Renal cortical epithelial cell (primary cell): ENCODE measurements at regions not wholly inside any gene's neighbourhood (a gene's known extent, or its start where the extent isn't known, plus 50 kb on each side); places are given as distances from the start of the nearest gene placed in this dataset.

Experiments
- DNase-seq: peaks from one replicate; pipeline ENCODE4 v3.0.0-alpha.2; 2011; ENCODE audit warnings: low read depth

DNA sequence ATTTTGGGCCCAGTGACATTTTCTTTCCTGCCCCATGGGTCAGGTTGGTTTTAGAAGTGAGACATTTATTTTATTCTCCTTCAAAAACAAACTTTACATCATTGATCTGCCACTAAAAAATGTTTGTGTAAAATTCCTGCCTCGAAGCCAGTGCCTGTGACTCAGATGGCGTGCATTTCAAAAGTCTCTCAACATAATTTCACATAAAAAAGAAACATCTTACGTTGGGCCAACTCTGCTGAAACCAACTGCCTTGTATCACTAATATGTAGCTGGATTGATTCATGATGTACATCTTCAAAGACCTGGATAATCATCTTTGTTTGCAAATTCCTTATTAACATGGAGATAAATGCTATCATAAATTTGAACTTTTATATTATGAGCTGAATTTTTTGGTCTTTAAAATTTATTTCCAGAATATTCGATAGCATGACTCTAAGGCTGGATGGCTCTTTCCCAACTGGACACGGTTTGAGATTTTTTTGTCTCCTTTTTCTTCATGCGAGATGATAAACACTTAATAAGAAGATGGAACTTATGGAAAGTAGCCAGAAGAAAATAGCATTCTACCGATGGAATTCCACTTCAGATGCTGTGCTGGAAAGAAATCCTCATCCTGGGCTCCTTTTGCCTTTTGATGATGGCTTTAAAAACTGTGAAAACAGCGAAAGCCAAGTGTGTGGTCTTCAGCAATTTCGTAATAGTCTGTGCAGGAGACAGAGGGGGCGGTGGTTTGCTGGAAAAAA is 420.5 kb downstream of the FGF9 start:
- peak; percentile 12 for DNase-seq

DNA sequence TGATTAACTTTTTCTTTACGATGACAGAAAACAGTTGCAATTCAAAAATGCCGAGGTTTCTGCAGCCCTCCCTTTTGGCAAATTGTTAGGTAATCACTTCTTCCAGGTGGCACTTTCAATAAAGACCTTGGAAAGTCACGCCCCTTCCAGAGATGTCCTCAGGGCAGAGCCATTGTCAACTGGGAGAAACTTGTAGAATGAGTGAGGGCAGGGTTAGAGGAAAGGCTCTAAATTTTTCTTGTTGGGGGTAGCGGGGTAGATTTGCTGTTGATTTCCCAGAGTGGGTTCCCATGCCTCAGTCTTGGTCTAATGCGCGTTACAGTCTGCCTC is 421.1 kb downstream of the FGF9 start:
- DNase-seq: no peak

DNA sequence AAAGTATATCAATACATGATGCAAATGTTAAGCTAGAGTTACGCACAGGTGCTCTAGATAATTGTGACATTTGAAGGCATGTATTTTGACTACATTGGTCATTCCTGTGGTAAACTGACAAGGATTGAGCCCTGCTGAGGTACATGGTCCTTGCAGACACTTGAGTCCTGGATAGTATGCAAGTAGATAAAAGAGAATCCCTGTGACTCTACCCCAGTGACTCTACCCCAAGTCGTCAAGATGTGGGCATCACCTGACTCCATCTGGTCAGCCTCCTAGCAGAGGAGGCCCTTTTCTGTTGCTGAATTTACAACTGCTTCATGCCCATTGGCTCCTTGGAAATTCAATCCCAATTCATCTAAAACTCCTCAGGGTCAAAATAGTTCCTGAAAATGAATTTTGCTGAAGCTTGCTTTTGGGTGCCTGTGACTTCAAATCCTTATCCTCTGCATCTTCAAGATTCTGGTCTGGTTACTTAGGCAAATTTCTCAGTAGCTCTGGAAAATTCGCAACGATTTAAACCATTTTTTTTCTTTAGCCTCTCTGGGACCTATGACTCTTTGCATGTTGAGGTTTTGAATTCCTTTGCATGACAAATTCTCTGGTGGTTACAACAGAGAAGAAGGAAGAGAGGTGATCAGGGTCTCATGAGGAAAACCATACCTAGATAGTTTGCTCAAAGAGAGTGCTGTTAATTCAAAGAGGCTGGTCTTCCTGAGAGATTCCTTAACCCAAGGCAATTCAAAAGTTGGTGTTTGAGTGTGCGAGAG is 422.1 kb downstream of the FGF9 start:
- DNase-seq: peak; percentile 29

DNA sequence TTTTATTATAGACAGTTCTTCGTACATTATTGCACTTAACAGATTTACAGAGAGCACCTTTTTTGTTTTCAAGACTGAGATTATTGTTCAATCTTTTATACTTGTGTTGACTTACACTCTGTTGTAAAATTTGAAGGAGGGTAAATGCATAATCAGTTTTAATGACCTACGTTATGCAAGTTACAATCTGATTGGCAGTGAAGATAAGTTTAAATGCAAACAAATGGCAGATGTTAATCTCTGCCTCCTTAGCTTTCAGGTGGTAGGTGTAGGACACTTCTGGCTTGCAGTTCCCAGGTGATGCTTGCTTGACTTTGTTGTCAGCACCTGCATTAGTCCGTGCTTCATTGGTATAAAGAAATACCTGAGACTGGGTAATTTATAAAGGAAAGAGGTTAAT is 424.9 kb downstream of the FGF9 start:
- no peak for DNase-seq

DNA sequence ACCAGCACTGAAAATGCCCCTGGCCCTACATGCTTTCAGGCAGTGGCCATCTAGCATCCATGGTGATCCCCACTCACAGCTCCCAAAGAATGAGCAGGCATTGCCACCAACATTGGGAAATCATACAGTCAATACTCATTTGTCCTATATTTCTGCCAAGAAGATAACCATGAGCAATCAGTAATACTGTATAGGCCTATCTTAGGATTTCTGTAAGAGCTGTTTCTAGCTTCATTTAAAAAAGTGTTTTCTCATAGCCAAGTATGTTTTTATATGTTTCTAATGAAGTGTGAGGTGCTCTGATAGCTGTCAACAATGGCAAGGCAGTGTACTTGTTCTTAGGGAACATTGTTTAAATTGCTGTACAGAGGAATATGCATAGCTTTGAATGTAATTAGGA is 428.7 kb downstream of the FGF9 start:
- DNase-seq: no peak

DNA sequence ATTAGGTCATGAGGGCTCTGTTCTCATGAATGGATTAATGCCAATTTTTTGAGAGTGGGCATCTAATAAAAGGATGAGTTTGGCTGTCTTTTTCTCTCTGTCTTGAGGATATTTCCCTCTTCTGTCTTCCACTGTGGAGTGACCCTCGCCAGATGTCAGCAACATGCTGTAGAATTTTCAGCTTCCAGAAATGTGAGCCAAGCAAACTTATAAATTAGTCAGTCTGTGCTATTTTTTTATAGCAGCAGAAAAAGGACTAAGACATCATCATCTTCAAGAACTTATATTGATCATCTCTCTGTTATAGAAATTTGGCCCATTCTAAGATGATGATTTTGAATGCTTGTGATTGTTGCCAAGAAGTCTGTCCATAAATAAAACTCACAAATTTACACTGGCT is 431.4 kb downstream of the FGF9 start:
- no peak for DNase-seq

DNA sequence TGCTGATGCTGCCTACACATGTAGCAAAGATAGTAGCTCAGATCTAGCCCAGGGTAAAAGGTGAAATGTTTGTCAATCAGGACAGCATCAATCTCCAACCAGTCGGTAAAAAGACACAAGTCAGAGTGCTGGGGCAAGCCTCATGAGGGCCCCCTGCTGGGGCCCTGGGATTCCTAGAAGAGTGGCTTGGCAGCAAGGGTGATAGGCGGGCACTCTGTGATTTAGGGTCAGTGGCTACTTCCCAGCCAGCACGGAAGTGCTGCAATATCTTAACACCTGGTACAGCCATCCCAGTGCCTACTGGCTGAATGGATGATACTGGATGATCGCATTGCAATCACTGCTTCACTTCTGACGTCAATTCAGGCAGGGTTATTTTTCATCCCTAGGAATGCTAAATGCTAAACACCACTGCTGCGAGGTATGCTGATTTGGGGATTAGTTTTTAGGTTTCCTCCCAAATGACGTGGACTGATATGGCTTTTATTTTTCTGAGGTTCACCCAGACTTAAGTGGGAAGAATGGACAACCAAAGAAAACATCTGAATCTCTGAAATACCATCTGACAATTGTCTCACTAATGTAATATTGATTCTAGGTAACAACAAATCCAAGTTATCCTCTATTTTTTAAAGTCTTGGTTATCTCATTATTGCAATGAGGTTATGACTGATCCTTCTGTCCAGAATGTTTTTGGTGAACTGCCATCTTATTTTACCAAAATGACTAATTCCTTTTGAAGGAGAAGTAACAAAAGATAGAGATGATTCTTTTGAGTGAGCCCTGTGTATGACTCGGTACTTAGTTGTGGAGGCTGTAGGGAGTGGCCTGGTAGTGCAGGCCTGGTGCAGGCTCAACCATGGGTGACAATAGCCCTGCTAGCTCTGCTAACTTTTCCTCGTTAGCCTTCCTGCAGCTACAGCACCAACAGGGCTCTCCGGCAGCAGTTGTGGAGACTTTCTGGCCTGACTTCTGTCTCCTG is 432.5 kb downstream of the FGF9 start:
- peak; percentile 27 for DNase-seq

DNA sequence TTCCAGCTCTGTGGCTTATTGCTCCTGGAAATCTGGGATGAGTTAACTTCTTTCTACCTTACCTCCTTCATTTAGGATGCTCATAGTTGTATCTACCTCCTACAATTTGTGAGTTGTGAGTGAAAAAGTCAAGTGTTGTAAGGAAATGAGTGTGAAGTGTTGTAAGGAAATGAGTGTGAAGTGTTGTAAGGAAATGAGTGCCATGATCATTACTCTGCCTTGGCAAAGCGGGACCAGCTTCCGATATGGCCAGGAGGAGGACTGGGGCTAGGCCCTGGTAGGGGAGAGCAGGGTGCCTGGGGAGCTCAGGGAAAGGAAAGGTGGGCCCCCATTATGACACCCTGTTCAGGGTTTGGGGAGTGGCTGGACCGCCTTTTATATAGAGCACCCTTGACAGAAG is 435.2 kb downstream of the FGF9 start:
- no peak for DNase-seq

DNA sequence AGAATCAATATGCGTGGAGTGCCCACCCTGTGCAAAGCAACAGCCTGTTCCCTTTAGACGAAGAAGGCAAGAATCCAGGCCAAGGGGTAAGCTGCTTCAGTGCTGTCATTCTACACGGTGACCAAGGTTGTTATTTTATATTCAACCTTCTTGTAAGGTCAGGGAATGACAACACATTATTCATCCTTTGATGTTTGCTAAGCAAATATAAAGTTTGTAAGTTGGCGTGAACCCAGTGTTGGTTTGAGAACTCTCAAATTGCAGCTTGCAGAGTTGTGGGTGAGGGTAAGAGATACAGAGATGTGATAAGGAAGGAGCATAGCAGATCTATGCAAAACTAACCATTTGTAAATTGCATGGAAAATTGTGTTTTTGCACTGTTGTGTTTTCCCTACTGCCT is 436.7 kb downstream of the FGF9 start:
- no peak for DNase-seq

DNA sequence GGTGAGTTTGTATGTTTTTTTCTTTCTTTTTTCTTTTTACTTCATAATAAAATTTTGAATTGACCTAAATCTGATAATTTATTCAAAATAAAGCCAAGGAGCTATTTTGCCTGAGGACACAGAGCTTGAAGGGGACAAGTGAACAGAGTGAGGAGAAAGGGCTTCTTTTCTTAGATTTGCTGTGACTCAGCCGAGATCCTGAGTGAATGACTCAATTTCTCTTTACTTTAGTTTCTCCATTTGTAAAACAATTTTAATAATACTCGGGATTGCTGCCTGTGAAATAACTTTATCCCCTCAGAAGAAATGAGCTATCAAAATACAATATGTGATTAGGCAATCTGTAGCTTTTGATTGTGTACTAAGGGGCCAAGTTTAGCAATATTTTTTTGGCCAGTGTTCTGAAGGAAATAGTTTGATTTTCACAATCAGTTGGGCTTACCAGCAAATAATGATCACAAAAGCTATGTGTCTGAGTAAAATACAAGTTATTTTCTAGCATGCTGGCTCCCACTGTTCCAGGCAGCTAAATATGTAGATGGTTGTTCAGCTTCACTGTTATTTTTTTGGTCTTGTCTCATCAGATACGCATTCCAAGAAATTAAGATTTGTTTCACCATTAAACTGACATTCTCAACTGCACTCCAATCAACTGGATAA is 437.5 kb downstream of the FGF9 start:
- no peak for DNase-seq

DNA sequence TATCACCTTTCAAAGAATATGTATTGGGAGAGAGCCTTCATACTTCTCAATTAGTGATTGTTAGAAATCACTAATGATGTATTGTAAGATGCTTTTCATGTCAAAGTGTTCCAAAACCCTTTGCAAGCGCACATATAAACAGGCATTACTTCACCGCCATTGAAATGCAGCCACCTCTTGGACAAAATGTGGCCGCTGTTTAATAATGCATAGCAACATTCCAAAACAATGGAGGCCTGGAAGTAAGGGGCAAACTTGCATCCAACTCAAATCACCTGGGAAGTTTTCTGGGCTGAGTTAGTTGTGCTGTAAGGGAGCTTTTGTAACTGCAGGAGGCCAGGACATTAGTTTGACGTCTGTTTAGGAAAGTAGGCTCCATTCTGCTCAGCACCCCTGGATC is 438.1 kb downstream of the FGF9 start:
- no peak for DNase-seq

DNA sequence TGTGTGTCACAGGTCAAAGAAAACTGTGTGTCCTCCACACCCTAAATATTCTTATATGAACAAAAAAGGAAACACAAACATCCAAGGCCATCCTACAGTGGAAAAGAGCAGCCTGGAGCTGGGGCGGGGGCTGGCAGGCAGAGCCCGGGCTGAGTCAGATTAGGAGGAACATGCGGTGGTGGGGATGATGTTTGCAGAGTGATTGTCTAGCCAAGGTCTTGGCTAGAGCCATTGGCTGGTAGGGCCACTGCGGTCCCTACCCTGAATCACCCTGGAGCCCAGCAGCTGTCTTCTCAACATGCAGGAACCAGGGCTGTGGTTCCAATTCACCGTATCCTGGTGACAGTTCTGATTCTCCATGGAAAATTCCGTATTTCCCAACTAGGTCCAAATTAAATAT is 439.5 kb downstream of the FGF9 start:
- DNase-seq: no peak

DNA sequence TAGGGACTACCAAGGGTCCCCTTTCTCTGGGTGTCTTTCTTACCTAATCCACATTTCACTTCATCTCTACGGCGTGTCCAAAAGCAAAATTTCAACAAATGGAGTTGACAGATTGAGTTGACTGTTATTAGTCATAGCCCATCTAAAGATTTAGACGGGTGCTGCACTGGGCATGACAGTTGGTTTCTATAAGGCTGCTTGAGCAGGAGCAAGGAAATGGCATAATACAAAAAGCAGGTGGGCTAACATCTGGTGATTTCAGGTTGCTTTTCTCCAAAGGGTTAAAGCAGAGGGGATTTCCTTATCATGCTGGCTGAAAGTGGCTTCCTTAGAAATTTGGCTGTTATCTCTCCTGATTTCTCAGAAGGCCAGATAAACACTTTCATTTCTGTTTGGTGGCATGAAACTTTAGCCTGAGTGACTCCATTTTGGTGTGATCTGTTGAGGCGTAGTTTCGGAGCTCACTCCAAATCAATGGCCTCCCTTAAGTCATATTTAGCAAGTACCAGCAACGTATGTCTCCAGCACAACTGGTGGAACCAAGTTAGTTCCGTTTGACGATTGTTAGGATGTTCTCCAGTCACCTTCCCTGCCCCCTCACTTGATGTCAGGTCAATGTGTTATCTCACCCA is 440.4 kb downstream of the FGF9 start:
- DNase-seq: no peak

DNA sequence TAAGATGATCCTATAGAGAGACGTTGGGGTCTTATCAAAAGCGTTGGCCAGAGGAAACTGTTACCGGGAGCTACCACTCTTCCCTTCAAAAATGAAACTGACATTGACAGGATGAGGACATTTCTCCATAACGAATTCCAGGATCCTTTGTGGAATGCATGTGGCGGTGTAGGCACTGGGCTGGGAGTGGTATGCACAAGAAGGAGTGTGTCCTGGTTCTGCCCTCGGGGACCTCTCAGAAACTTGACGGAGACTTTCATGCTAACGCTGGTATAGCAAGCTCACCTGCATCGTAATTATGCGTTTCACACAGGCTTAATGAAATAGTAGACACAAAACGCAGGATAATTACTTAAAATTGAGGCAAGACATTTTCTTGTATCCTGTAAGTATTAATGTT is 441.1 kb downstream of the FGF9 start:
- DNase-seq: no peak

DNA sequence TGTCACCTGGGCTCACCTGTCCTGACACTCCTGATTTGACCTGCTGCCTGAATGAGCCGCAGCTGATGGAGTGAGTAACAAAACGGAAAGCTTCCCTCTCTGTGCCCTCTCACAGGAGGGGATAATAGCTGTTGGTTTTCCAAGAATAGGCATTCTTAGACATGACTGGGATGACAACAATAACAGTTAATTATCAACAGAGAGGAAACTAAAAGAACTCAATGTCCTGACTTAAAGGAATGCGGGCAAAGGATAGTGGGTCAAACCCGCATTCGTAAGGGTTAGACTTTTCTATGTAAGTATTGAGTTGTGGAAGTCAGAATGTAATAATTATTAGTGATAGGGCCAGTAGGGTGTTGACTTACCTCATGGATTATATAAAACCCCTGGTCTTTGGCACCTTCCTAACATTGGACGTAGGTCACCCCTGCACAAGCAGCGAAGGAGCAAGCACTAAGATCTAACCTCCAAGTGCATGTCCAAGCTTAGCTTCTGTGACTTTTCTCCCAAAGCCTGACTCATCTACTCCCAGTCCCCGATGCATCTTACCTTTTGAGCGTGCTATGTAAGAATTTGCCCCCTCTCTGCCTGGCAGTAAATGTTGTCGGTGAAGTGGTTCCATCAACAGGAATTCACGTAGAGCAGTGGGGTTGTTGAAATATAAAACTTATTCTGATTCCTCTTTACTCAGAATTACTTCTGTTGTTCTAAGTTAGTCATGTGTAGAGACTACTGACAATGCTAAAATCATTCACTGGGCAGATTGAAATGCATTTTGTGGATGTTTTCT is 442.3 kb downstream of the FGF9 start:
- peak; percentile 86 for DNase-seq

DNA sequence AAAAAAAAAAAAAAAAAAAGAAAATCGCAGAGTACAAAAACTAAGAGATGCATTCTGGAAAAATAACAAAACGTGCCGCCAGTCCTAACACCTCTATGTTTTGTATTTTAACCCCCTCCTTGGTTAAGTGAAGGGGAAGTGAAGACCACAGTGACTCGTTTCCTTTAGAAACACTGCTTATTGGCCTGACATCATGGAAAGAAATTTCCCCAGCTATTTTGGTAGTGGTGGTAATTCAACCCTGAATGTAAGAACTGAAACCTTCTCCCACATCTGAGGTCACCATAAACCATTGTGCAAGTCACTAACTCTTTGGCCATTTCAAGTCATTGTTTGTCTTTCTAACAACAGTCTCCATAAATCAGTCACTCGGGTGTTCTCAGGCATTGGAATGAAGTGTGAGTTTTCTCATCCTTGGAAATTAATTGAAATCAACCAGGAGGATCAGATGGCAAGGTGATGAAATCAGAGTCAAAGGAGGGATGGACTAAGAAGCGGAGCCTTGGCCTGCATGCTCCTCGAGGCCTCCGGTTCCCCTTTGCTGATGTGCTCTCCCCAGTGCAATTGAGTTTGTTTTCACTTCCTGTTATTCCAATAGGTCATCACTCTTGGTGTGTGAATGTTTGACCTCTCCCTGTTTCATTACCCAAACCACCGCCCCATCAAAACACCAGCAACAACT is 443.9 kb downstream of the FGF9 start:
- DNase-seq: peak; percentile 97

DNA sequence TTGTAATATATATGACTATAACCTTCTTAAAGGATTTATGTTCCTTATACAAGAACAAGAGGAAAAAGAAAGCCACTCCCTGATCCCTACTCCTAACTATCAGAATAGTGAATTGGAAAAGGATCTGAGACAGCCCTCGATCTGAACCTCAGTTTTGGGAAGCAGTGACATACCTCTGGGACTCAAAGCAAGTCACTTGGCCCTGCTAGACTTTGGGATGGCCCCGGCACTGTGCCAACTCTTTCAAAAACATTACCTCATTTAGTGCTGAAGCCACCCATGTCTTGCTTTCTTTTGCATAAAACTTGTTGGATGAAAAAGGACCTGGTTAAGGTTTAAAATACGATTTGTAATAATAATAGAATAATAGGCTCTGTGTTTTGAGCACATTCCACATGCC is 447.3 kb downstream of the FGF9 start:
- DNase-seq: no peak

DNA sequence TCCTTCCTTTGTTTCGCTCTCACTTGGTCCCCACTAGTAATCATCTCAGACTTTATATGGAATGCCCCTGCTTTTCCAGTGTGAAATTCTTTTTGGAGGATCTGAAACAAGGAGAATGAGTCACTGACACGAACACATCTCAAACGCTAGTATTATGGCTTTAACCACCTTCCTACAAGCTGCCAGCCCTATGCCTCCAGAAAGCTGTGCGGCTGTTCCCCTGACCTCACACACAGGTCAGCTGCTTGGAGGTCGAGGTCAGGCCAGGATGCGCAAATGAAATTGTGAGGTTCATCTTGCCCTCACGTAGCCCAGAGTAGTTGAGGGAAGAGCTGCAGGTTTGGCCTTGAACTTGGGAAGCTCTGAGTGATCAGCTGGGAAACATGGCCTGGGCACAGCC is 449.8 kb downstream of the FGF9 start:
- DNase-seq: no peak

DNA sequence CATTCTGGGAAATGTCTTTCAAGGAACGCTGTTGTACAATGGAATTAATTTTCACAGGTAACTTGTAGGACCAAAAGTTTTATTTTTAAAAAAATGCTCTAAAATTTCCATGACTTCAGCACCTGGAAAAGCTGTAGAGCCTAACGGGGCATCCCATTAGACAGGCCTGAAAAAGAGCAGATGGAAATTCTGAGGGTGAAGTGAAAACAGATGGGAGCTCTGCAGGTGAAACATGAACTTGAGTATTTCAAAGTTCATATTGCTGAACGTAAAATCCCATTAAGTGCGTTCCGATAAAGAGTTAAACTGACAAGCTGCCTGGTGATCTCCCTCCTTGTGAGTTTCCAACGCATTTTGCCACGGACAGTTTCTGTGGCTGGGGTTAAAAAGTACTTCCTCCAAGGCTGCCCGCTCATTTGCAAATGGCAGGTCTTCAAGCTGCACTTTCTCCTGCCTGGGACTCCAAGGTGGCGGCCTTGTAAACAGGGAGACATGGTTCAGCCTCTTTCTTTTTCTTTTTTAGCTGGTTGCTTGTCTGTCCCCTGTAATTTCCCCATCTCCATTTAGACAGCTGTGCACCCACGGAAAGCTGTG is 450.4 kb downstream of the FGF9 start:
- DNase-seq: no peak
